ENCODE measurements at regions not wholly inside any gene's neighbourhood (a gene's known extent, or its start where the extent isn't known, plus 50 kb on each side); places are given as distances from the start of the nearest gene placed in this dataset.

DNA sequence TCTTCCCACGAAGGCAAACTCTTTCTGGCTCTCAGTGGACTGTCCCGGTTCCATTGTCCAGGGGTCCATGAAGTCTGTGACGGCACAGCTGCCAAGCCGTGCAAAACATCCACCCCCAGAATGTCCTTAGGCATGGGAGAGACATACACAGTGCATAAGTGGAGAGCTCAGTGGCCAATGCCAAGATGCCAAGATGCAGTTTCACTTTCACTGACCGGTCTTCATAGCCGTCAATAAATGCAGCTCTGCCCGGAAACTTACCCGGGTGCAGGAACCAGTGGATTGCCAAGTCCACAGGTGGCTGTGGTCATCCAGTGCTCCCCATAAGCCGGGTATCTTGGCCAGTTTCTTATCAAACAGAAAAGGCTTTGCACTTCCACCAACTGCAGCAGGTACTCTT, 162.3 kb downstream of the PTCSC3 start:
- H3K9ac ChIP-seq (ENCODE audit: low read depth in 1 of 2, low read length in 2 of 2), result no peak overlapping the region
- no peaks in the 10 kb centered on the region for H3K36me3 ChIP-seq (ENCODE audit: control insufficient read depth in 2 of 2, insufficient read depth in 2 of 2, low read length in 2 of 2)
- H3K9me3 ChIP-seq (ENCODE audit: control insufficient read depth in 2 of 2, low read length in 2 of 2), result no peaks in the 10 kb centered on the region
- no peaks in the 10 kb centered on the region for H3K4me1 ChIP-seq (ENCODE audit: control insufficient read depth in 2 of 2, insufficient read depth in 2 of 2, low read length in 2 of 2)
- H3K4me3 ChIP-seq (ENCODE audit: low read length in 2 of 2), result no peak overlapping the region
- no peak overlapping the region for H3K27ac ChIP-seq (ENCODE audit: low read depth in 2 of 2, low read length in 2 of 2)
- no peaks in the 10 kb centered on the region for H3K27me3 ChIP-seq (ENCODE audit: control insufficient read depth in 2 of 2, insufficient read depth in 2 of 2, low read length in 2 of 2)

DNA sequence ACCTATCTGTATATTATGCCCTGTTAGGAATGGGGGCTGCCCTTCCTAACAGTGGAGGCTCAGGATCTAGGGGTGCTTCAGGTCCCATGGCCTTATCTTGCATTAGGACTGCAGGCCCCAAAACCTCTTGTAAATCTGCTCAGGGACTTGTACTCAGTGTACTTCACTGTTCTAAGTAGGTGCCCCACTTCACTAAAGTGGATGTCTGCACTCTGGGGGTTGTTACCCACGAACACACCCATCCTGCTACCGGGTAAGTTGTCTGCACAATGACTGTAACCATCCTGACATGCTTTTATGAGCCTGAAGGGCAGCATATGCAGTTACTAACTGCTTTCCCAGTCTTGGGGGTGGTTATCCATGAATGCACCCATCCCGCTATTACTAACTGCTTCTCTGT, 163.0 kb downstream of the PTCSC3 start:
- Histone ChIP-seq H3K36me3 (ENCODE audit: control insufficient read depth in 2 of 2, insufficient read depth in 2 of 2, low read length in 2 of 2) (no peaks in the 10 kb centered on the region), H3K27ac (ENCODE audit: low read depth in 2 of 2, low read length in 2 of 2) (no peak overlapping the region), H3K4me3 (ENCODE audit: low read length in 2 of 2) (no peak overlapping the region), H3K9ac (ENCODE audit: low read depth in 1 of 2, low read length in 2 of 2) (no peak overlapping the region), H3K4me1 (ENCODE audit: control insufficient read depth in 2 of 2, insufficient read depth in 2 of 2, low read length in 2 of 2) (no peaks in the 10 kb centered on the region), H3K9me3 (ENCODE audit: control insufficient read depth in 2 of 2, low read length in 2 of 2) (no peaks in the 10 kb centered on the region), H3K27me3 (ENCODE audit: control insufficient read depth in 2 of 2, insufficient read depth in 2 of 2, low read length in 2 of 2) (no peaks in the 10 kb centered on the region)

DNA sequence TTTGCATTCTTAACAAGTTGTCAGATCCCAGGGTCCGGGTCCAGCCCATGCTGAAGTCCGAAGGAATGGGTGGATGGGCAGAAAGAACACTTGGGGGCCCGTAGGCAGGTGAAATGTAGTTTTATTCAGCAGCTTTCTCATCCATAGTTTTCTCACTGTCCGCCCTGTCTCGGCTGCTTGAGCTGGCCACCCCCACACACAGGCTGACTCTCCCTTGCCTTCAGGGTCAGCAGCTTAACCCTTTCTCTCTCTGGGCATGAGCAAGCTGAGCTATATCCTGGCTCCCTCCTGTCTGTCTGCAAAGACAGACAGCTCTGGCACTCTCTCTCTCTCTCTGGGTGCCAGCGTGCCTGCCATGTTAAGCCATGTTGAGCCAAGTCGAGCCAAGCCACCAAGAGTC, 163.9 kb downstream of the PTCSC3 start:
- Histone ChIP-seq H3K9ac (ENCODE audit: low read depth in 1 of 2, low read length in 2 of 2) (no peak overlapping the region), H3K4me1 (ENCODE audit: control insufficient read depth in 2 of 2, insufficient read depth in 2 of 2, low read length in 2 of 2) (no peaks in the 10 kb centered on the region), H3K27ac (ENCODE audit: low read depth in 2 of 2, low read length in 2 of 2) (no peak overlapping the region), H3K36me3 (ENCODE audit: control insufficient read depth in 2 of 2, insufficient read depth in 2 of 2, low read length in 2 of 2) (no peaks in the 10 kb centered on the region), H3K4me3 (ENCODE audit: low read length in 2 of 2) (no peak overlapping the region), H3K27me3 (ENCODE audit: control insufficient read depth in 2 of 2, insufficient read depth in 2 of 2, low read length in 2 of 2) (no peaks in the 10 kb centered on the region), H3K9me3 (ENCODE audit: control insufficient read depth in 2 of 2, low read length in 2 of 2) (no peaks in the 10 kb centered on the region)

DNA sequence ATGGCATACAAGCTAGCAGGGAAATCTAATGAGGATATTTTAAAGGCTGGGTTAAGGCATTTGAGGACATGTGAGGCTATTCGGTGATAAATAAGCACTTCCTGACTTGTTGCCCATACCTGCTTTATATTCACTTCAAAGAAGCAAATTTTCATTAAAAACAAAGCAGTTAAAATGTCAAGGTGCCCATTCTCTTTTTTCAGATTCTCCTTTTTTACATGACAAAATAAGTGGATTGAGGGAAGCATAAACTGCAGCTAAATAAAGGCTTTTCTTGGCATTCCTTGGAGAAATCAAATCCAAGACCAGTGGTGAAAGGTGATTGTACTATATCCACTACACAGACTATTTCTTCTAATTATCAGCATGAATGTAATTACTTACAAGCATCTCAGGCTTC, 166.9 kb downstream of the PTCSC3 start:
- H3K27me3 ChIP-seq (ENCODE audit: control insufficient read depth in 2 of 2, insufficient read depth in 2 of 2, low read length in 2 of 2), result no peaks in the 10 kb centered on the region
- H3K36me3 ChIP-seq (ENCODE audit: control insufficient read depth in 2 of 2, insufficient read depth in 2 of 2, low read length in 2 of 2), result no peaks in the 10 kb centered on the region
- no peaks in the 10 kb centered on the region for H3K4me1 ChIP-seq (ENCODE audit: control insufficient read depth in 2 of 2, insufficient read depth in 2 of 2, low read length in 2 of 2)
- H3K9ac ChIP-seq (ENCODE audit: low read depth in 1 of 2, low read length in 2 of 2), result no peak overlapping the region
- no peak overlapping the region for H3K4me3 ChIP-seq (ENCODE audit: low read length in 2 of 2)
- no peaks in the 10 kb centered on the region for H3K9me3 ChIP-seq (ENCODE audit: control insufficient read depth in 2 of 2, low read length in 2 of 2)
- H3K27ac ChIP-seq (ENCODE audit: low read depth in 2 of 2, low read length in 2 of 2), result no peak overlapping the region

DNA sequence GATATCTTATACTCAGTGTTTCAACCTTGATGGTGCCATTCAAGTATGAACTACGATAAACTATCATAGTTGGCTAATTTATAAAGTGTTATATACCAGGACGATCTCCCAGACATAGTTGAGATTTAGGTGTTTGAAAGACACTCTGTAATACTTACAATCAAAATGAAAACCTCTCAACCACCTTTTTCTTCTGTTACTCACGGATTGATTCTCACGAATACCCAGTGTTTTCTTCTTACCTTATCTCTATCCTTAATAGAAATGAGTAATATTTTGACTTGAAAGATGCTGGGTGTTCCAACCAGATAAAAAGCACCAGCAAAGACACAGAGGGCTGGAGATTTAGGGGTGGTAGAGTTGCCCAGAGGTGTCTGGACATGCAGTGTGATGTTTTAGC, 169.9 kb downstream of the PTCSC3 start:
- Histone ChIP-seq H3K27me3 (ENCODE audit: control insufficient read depth in 2 of 2, insufficient read depth in 2 of 2, low read length in 2 of 2) (no peaks in the 10 kb centered on the region), H3K9ac (ENCODE audit: low read depth in 1 of 2, low read length in 2 of 2) (no peak overlapping the region), H3K4me1 (ENCODE audit: control insufficient read depth in 2 of 2, insufficient read depth in 2 of 2, low read length in 2 of 2) (no peaks in the 10 kb centered on the region), H3K27ac (ENCODE audit: low read depth in 2 of 2, low read length in 2 of 2) (no peak overlapping the region), H3K36me3 (ENCODE audit: control insufficient read depth in 2 of 2, insufficient read depth in 2 of 2, low read length in 2 of 2) (no peaks in the 10 kb centered on the region), H3K4me3 (ENCODE audit: low read length in 2 of 2) (no peak overlapping the region), H3K9me3 (ENCODE audit: control insufficient read depth in 2 of 2, low read length in 2 of 2) (no peaks in the 10 kb centered on the region)

DNA sequence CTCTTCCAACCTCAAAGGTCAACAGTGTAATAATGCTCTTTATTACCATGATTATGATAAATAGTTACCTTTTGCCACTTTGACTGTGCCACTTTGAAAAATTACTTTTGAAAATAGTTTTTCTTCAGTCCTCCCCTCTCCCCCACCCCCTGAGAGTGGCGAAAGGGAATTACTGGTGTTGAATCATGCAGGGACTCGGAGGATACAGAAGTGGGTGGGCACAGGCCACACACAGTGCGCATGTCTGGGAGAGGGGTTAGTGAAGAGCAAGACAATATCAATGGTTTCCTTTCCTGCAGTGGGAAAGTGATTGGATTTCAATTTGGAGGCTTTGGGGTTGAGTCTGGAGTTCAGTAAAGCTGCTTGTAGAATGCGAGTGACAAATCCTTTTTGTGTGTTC, 170.9 kb downstream of the PTCSC3 start:
- Histone ChIP-seq H3K27me3 (ENCODE audit: control insufficient read depth in 2 of 2, insufficient read depth in 2 of 2, low read length in 2 of 2) (no peaks in the 10 kb centered on the region), H3K9me3 (ENCODE audit: control insufficient read depth in 2 of 2, low read length in 2 of 2) (no peaks in the 10 kb centered on the region), H3K27ac (ENCODE audit: low read depth in 2 of 2, low read length in 2 of 2) (no peak overlapping the region), H3K4me1 (ENCODE audit: control insufficient read depth in 2 of 2, insufficient read depth in 2 of 2, low read length in 2 of 2) (no peaks in the 10 kb centered on the region), H3K4me3 (ENCODE audit: low read length in 2 of 2) (no peak overlapping the region), H3K36me3 (ENCODE audit: control insufficient read depth in 2 of 2, insufficient read depth in 2 of 2, low read length in 2 of 2) (no peaks in the 10 kb centered on the region), H3K9ac (ENCODE audit: low read depth in 1 of 2, low read length in 2 of 2) (no peak overlapping the region)

DNA sequence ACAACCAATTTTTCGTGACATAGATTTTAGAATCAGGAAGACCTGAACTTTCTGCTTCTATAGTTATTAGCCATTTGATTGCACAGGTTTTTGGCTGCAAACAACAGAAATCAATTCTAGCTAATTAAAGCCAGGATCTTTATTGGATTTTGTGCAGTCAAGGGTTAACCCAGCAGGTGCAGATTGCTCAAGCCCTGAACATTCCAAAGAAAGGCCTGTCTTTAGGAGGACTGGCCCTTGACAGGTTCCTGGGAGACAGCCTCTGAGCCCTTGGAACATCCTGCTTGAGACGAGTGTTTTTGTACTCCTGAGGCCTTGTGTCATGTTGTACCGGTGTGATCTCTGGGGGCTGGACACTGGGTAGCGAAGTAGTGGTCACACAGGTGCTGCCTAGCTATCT, 174.6 kb downstream of the PTCSC3 start:
- Histone ChIP-seq H3K4me1 (ENCODE audit: control insufficient read depth in 2 of 2, insufficient read depth in 2 of 2, low read length in 2 of 2) (no peaks in the 10 kb centered on the region), H3K27me3 (ENCODE audit: control insufficient read depth in 2 of 2, insufficient read depth in 2 of 2, low read length in 2 of 2) (no peaks in the 10 kb centered on the region), H3K36me3 (ENCODE audit: control insufficient read depth in 2 of 2, insufficient read depth in 2 of 2, low read length in 2 of 2) (no peaks in the 10 kb centered on the region), H3K27ac (ENCODE audit: low read depth in 2 of 2, low read length in 2 of 2) (no peak overlapping the region), H3K9me3 (ENCODE audit: control insufficient read depth in 2 of 2, low read length in 2 of 2) (no peaks in the 10 kb centered on the region), H3K9ac (ENCODE audit: low read depth in 1 of 2, low read length in 2 of 2) (no peak overlapping the region), H3K4me3 (ENCODE audit: low read length in 2 of 2) (no peak overlapping the region)

DNA sequence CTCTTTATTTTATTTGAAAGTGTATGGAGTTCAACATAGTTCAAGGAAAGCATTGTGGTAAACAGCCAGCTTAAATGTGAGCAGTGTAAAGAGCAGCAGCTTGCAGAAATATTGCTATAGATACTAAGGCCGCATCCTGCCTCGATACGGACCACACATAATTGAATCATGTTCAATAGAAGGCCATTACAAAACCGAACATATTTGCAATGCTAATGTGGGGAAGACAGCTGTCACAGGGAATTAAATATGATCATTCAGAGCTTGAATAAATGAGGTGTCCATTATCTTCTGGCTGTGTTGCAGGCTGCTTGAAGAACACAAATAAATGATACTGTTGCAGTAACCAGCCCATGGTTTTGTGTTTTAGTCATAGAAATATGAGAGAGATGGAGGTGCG, 173.2 kb downstream of the BRMS1L start:
- H3K9ac ChIP-seq (ENCODE audit: low read depth in 1 of 2, low read length in 2 of 2), result no peak overlapping the region
- no peak overlapping the region for H3K27ac ChIP-seq (ENCODE audit: low read depth in 2 of 2, low read length in 2 of 2)
- H3K27me3 ChIP-seq (ENCODE audit: control insufficient read depth in 2 of 2, insufficient read depth in 2 of 2, low read length in 2 of 2), result no peaks in the 10 kb centered on the region
- H3K4me3 ChIP-seq (ENCODE audit: low read length in 2 of 2), result no peak overlapping the region
- H3K36me3 ChIP-seq (ENCODE audit: control insufficient read depth in 2 of 2, insufficient read depth in 2 of 2, low read length in 2 of 2), result no peaks in the 10 kb centered on the region
- H3K9me3 ChIP-seq (ENCODE audit: control insufficient read depth in 2 of 2, low read length in 2 of 2), result no peaks in the 10 kb centered on the region
- H3K4me1 ChIP-seq (ENCODE audit: control insufficient read depth in 2 of 2, insufficient read depth in 2 of 2, low read length in 2 of 2), result no peaks in the 10 kb centered on the region

DNA sequence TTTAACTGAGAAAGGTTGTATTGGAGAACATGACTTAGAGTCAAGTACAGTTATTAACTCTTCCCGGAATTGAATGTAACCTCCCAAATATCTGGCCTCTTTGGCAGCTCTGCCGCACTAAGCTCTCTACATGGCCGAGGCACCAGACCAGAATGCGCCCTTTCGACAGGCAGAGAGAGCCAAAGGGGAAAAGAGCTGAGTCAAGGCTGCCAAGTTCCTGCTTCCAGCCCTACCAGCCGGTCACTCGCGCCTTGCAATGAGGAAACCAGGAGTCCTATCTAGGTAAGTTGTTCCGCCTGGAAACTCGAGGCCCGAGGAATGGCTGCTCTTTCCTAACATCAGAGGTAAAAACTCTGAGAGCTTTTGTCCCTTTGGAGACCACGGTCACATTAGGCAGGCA, 172.2 kb downstream of the BRMS1L start:
- no peak overlapping the region for H3K4me3 ChIP-seq (ENCODE audit: low read length in 2 of 2)
- no peaks in the 10 kb centered on the region for H3K27me3 ChIP-seq (ENCODE audit: control insufficient read depth in 2 of 2, insufficient read depth in 2 of 2, low read length in 2 of 2)
- H3K36me3 ChIP-seq (ENCODE audit: control insufficient read depth in 2 of 2, insufficient read depth in 2 of 2, low read length in 2 of 2), result no peaks in the 10 kb centered on the region
- H3K9ac ChIP-seq (ENCODE audit: low read depth in 1 of 2, low read length in 2 of 2), result no peak overlapping the region
- H3K9me3 ChIP-seq (ENCODE audit: control insufficient read depth in 2 of 2, low read length in 2 of 2), result no peaks in the 10 kb centered on the region
- no peaks in the 10 kb centered on the region for H3K4me1 ChIP-seq (ENCODE audit: control insufficient read depth in 2 of 2, insufficient read depth in 2 of 2, low read length in 2 of 2)
- no peak overlapping the region for H3K27ac ChIP-seq (ENCODE audit: low read depth in 2 of 2, low read length in 2 of 2)

DNA sequence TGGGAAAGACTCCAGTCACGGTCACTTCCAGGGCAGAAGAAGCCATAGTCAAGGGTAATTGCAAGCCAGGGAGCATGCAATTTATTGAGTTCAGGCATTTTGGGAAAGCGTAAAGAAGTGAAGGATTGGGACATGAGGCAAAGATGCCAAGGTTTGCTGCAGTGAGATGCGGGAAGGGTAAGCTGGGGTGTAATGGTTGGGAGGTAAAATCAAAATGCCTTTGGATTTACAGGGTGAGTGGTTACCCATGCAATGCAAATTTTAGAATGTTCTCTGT, 167.5 kb downstream of the BRMS1L start:
- Histone ChIP-seq H3K9me3 (ENCODE audit: control insufficient read depth in 2 of 2, low read length in 2 of 2) (no peaks in the 10 kb centered on the region), H3K27me3 (ENCODE audit: control insufficient read depth in 2 of 2, insufficient read depth in 2 of 2, low read length in 2 of 2) (no peaks in the 10 kb centered on the region), H3K27ac (ENCODE audit: low read depth in 2 of 2, low read length in 2 of 2) (no peak overlapping the region), H3K36me3 (ENCODE audit: control insufficient read depth in 2 of 2, insufficient read depth in 2 of 2, low read length in 2 of 2) (no peaks in the 10 kb centered on the region), H3K4me3 (ENCODE audit: low read length in 2 of 2) (no peak overlapping the region), H3K9ac (ENCODE audit: low read depth in 1 of 2, low read length in 2 of 2) (no peak overlapping the region), H3K4me1 (ENCODE audit: control insufficient read depth in 2 of 2, insufficient read depth in 2 of 2, low read length in 2 of 2) (no peaks in the 10 kb centered on the region)

DNA sequence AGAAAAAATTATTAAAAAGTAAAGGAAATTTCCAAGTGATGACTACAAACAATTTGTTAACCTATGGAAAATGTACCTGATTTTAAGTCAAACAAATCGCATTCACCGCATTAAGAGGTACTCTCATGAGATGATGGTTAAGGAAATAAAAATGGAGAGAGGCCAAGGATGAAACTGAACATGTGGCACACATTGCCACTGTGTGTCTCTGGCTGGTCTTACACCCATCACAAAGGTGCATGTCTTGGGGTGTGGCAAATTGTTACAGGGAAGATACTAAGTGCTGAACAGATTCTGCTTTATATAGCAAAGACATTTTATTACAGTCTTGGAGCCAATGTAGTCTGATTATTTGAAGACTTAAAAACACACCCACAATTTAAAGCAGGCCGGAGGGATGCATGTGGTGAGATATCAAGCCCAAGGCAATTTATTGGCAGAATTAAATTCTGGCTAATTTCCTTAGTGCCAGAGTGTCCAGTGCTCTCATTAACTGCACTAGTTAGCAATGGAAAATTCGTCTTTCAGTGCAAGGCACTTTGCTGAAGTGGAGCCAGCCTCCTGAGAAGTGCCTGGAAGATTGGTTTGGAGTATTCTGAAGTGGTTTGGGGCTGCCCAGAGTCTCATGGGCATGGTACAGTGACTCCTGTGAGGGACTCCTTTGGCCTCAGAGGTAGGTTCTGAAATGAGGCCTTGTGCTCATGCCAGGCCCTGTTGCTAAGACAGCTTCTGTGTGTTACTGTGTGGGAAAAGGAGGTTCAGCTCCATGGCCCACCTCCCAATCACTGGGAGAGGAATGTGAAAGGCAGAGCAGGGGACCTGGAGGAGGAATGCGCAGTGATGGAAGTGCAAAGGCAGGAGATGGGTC, 166.9 kb downstream of the BRMS1L start:
- H3K4me3 ChIP-seq (ENCODE audit: low read length in 2 of 2), result no peak overlapping the region
- H3K9me3 ChIP-seq (ENCODE audit: control insufficient read depth in 2 of 2, low read length in 2 of 2), result no peaks in the 10 kb centered on the region
- H3K36me3 ChIP-seq (ENCODE audit: control insufficient read depth in 2 of 2, insufficient read depth in 2 of 2, low read length in 2 of 2), result no peaks in the 10 kb centered on the region
- H3K27ac ChIP-seq (ENCODE audit: low read depth in 2 of 2, low read length in 2 of 2), result no peak overlapping the region
- H3K9ac ChIP-seq (ENCODE audit: low read depth in 1 of 2, low read length in 2 of 2), result no peak overlapping the region
- no peaks in the 10 kb centered on the region for H3K27me3 ChIP-seq (ENCODE audit: control insufficient read depth in 2 of 2, insufficient read depth in 2 of 2, low read length in 2 of 2)
- no peaks in the 10 kb centered on the region for H3K4me1 ChIP-seq (ENCODE audit: control insufficient read depth in 2 of 2, insufficient read depth in 2 of 2, low read length in 2 of 2)

Data from mucosa of rectum (tissue), 2 donors.